Activated B cell treated with CpG ODN at 0.5 μM for 24 hours (primary cell): ENCODE measurements at regions not wholly inside any gene's neighbourhood (a gene's known extent, or its start where the extent isn't known, plus 50 kb on each side); places are given as distances from the start of the nearest gene placed in this dataset.

ENCODE experiments used
- ATAC-seq: fragments of 200-7000 bp; cut with Tn5 transposase; one replicate; pipeline ENCODE4 v1.10.0; 2021; ENCODE audit warnings: low read depth, mild to moderate bottlenecking, moderate library complexity
- CTCF ChIA-PET: fragments of 350-600 bp; sonication (Branson Sonifier 250); formaldehyde crosslinking; loops from one replicate; lab custom pipeline; 2021; ENCODE audit warnings: antibody characterized with exemption; lab: Charles Lee
- POLR2A ChIA-PET: fragments of 350-600 bp; sonication (Branson Sonifier 250); formaldehyde crosslinking; loops from one replicate; lab custom pipeline; 2021; ENCODE audit warnings: antibody characterized with exemption; lab: Charles Lee
- DNase-seq: peaks from one replicate; pipeline ENCODE4 v3.0.0; 2022
- H3K27ac Mint-ChIP-seq: one replicate; pipeline ENCODE4 v1.8.0; 2020; ENCODE audit warnings: mixed read lengths
- H3K27me3 Mint-ChIP-seq: one replicate; pipeline ENCODE4 v1.8.0; 2021; ENCODE audit warnings: mixed read lengths
- H3K36me3 Mint-ChIP-seq: one replicate; pipeline ENCODE4 v1.8.0; 2021; ENCODE audit warnings: low read depth, mixed read lengths
- H3K4me1 Mint-ChIP-seq: one replicate; pipeline ENCODE4 v1.8.0; 2021; ENCODE audit warnings: mixed read lengths
- H3K4me3 Mint-ChIP-seq: one replicate; pipeline ENCODE4 v1.8.0; 2020; ENCODE audit warnings: mild to moderate bottlenecking, mixed read lengths
- H3K9me3 Mint-ChIP-seq: one replicate; pipeline ENCODE4 v1.8.0; 2020; ENCODE audit warnings: mixed read lengths
- CTCF ChIP-seq: fragments of 200-600 bp; IDR thresholded peaks from one replicate; pipeline ENCODE4 v1.8.0; 2022; ENCODE audit warnings: antibody characterized with exemption, mild to moderate bottlenecking
- intact Hi-C: fragments of 100-400 bp; cut with micrococcal nuclease; formaldehyde crosslinking; loops from one replicate; pipeline ENCODE4 v1.15.1; 2024

- no peak for TF ChIP-seq CTCF
- no peaks in the 10 kb centered on the region for H3K27me3 Mint-ChIP-seq
- peaks cover 24% of the 10 kb centered on the region for H3K4me1 Mint-ChIP-seq
- ChIA-PET POLR2A (no interaction called here), CTCF (no interaction called here)
- no peak overlapping the region for H3K4me3 Mint-ChIP-seq
- no peaks in the 10 kb centered on the region for H3K9me3 Mint-ChIP-seq
- H3K27ac Mint-ChIP-seq, result no peak overlapping the region
- no peaks in the 10 kb centered on the region for H3K36me3 Mint-ChIP-seq
- DNase-seq (no peak), ATAC-seq (no peak)
- intact Hi-C loops, result no loop called here
Observed at GRCh38 chr9:31334837-31335528, 1049.5 kb upstream of the ACO1 start.

- CTCF ChIA-PET, result no interaction called here
- Mint-ChIP-seq H3K27ac (no peak overlapping the region), H3K4me1 (peaks cover 24% of the 10 kb centered on the region), H3K4me3 (no peak overlapping the region), H3K9me3 (no peaks in the 10 kb centered on the region), H3K36me3 (no peaks in the 10 kb centered on the region), H3K27me3 (no peaks in the 10 kb centered on the region)
- ATAC-seq (no peak), DNase-seq (no peak)
- POLR2A ChIA-PET, result no interaction called here
- TF ChIP-seq CTCF, result no peak
- intact Hi-C loops, result no loop called here
Observed at GRCh38 chr9:31335529-31336234, 1048.8 kb upstream of the ACO1 start.

- no peak for ATAC-seq
- ChIA-PET POLR2A (no interaction called here), CTCF (no interaction called here)
- Mint-ChIP-seq H3K36me3 (no peaks in the 10 kb centered on the region), H3K4me3 (no peak overlapping the region), H3K9me3 (no peaks in the 10 kb centered on the region), H3K4me1 (peaks cover 24% of the 10 kb centered on the region), H3K27ac (no peak overlapping the region), H3K27me3 (no peaks in the 10 kb centered on the region)
- no peak for DNase-seq
- no peak for TF ChIP-seq CTCF
- intact Hi-C loops, result no loop called here
Observed at GRCh38 chr9:31336386-31336785, 1048.1 kb upstream of the ACO1 start.

GRCh38 chr9:31336841-31337240 lies 1047.6 kb upstream of the ACO1 start:
- no peaks in the 10 kb centered on the region for H3K9me3 Mint-ChIP-seq
- H3K4me1 Mint-ChIP-seq, result peaks cover 24% of the 10 kb centered on the region
- H3K27me3 Mint-ChIP-seq, result no peaks in the 10 kb centered on the region
- H3K36me3 Mint-ChIP-seq, result no peaks in the 10 kb centered on the region
- ATAC-seq (no peak), DNase-seq (no peak)
- intact Hi-C loops, result no loop called here
- ChIA-PET POLR2A (no interaction called here), CTCF (no interaction called here)
- H3K4me3 Mint-ChIP-seq, result no peak overlapping the region
- H3K27ac Mint-ChIP-seq, result no peak overlapping the region
- TF ChIP-seq CTCF, result no peak

- CTCF ChIA-PET, result no interaction called here
- no peak for DNase-seq
- peak; percentile 92 for ATAC-seq
- peaks cover 3% of the 10 kb centered on the region for H3K9me3 Mint-ChIP-seq
- H3K27ac Mint-ChIP-seq, result peak overlapping the region; percentile 92
- peaks cover 25% of the 10 kb centered on the region for H3K4me1 Mint-ChIP-seq
- POLR2A ChIA-PET, result interaction anchor here (1.2 kb wide), 1 partner anchor 172 kb away, joined by 4 read pairs; no protein-coding TSS in a partner anchor
- intact Hi-C loops, result no loop called here
- H3K36me3 Mint-ChIP-seq, result peaks cover 8% of the 10 kb centered on the region
- H3K4me3 Mint-ChIP-seq, result peak overlapping the region; percentile 16
- TF ChIP-seq CTCF, result no peak
- H3K27me3 Mint-ChIP-seq, result no peaks in the 10 kb centered on the region
Observed at GRCh38 chr9:31347082-31347617, 1037.3 kb upstream of the ACO1 start.
